H1 (cell line): ENCODE measurements at regions not wholly inside any gene's neighbourhood (a gene's known extent, or its start where the extent isn't known, plus 50 kb on each side); places are given as distances from the start of the nearest gene placed in this dataset.
A peak's percentile ranks its signal among the peaks of the same experiment; 100 is the strongest.

Source experiments
- CTCF ChIA-PET: fragments of 300-600 bp; sonication (Branson Sonifier 250); formaldehyde crosslinking; loops from one replicate; lab custom pipeline; 2021; ENCODE audit not compliant: partially characterized antibody; lab: Charles Lee
- POLR2A ChIA-PET: fragments of 300-600 bp; sonication (Branson Sonifier 250); formaldehyde crosslinking; loops from one replicate; lab custom pipeline; 2021; ENCODE audit warnings: inconsistent platforms; ENCODE audit not compliant: partially characterized antibody; lab: Charles Lee
- DNase-seq, 2 experiments: peaks; one replicate each; pipeline versions ENCODE4 v3.0.0 to v3.0.0-alpha.2; 2010 to 2022; ENCODE audit warnings: low spot score in 2 of 2, low read depth in 1 of 2, mixed read lengths in 1 of 2
- FAIRE-seq: peaks from 2 replicates; lab custom pipeline; 2011; peaks lifted over from hg19 to GRCh38; lab: Jason Lieb, UNC
- H2AFZ ChIP-seq: 2 replicates; pipeline ENCODE4 v1.8.1; 2012; ENCODE audit warnings: low read length, inconsistent platforms
- H2AK5ac ChIP-seq: 2 replicates; pipeline ENCODE4 v1.6.1; 2013; ENCODE audit warnings: low read depth, low read length
- H2BK120ac ChIP-seq: replicated peaks from 2 replicates; pipeline ENCODE3; 2013; ENCODE audit warnings: low read depth, low read length, inconsistent platforms
- H2BK12ac ChIP-seq: 2 replicates; pipeline ENCODE4 v1.6.1; 2013; ENCODE audit warnings: low read depth, low read length
- H2BK15ac ChIP-seq: 2 replicates; pipeline ENCODE4 v1.6.1; 2013; ENCODE audit warnings: low read length
- H2BK20ac ChIP-seq: 2 replicates; pipeline ENCODE4 v1.6.1; 2013; ENCODE audit warnings: low read length
- H2BK5ac ChIP-seq: 2 replicates; pipeline ENCODE4 v1.6.1; 2013; ENCODE audit warnings: low read depth, low read length
- H3K14ac ChIP-seq: 2 replicates; pipeline ENCODE4 v1.6.1; 2013; ENCODE audit warnings: inconsistent platforms; ENCODE audit not compliant: insufficient read length
- H3K18ac ChIP-seq: 2 replicates; pipeline ENCODE4 v1.6.1; 2013; ENCODE audit warnings: low read length; ENCODE audit errors: extremely low read depth
- H3K23ac ChIP-seq: 2 replicates; pipeline ENCODE4 v1.6.1; 2013; ENCODE audit warnings: inconsistent platforms; ENCODE audit not compliant: insufficient read length
- H3K23me2 ChIP-seq: 2 replicates; pipeline ENCODE4 v1.6.1; 2013; ENCODE audit warnings: low read depth, low read length
- H3K27ac ChIP-seq: 2 replicates; pipeline ENCODE4 v1.6.1; 2011; ENCODE audit warnings: low read depth, low read length, inconsistent platforms
- H3K27me3 ChIP-seq, 4 experiments: replicated peaks in 1 of 4; 1 replicate in 1 of 4; 2 replicates in 3 of 4; pipeline versions ENCODE4 v1.6.1 to v1.8.1; 2011 to 2013; ENCODE audit warnings: low read length in 3 of 4, mild to moderate bottlenecking in 3 of 4, inconsistent platforms in 2 of 4, mixed read lengths in 2 of 4, moderate library complexity in 1 of 4; ENCODE audit not compliant: control insufficient read depth in 3 of 4, insufficient read depth in 3 of 4; ENCODE audit errors: extremely low read depth in 1 of 4
- H3K36me3 ChIP-seq, 4 experiments: 2 replicates each; pipeline versions ENCODE4 v1.6.1 to v1.8.1; 2011 to 2013; ENCODE audit warnings: mild to moderate bottlenecking in 4 of 4, low read length in 3 of 4, moderate library complexity in 2 of 4, control low read depth in 1 of 4, inconsistent platforms in 1 of 4; ENCODE audit not compliant: insufficient read depth in 4 of 4, control insufficient read depth in 2 of 4
- H3K4ac ChIP-seq: replicated peaks from 2 replicates; pipeline ENCODE3; 2013; ENCODE audit warnings: low read length, low read depth, mixed read lengths, inconsistent platforms; ENCODE audit not compliant: insufficient read length
- H3K4me1 ChIP-seq, 4 experiments: replicated peaks in 1 of 4; 1 replicate in 1 of 4; 2 replicates in 3 of 4; pipeline versions ENCODE4 v1.6.1 to v1.8.1; 2011 to 2013; ENCODE audit warnings: low read length in 3 of 4, inconsistent platforms in 2 of 4, mixed read lengths in 1 of 4; ENCODE audit not compliant: insufficient read depth in 4 of 4, control insufficient read depth in 3 of 4
- H3K4me2 ChIP-seq, 2 experiments: 2 replicates each; pipeline versions ENCODE4 v1.6.1 to v1.8.1; 2011 to 2013; ENCODE audit warnings: low read depth in 2 of 2, low read length in 2 of 2, control low read depth in 1 of 2, inconsistent platforms in 1 of 2, mild to moderate bottlenecking in 1 of 2; ENCODE audit not compliant: insufficient read depth in 1 of 2
- H3K4me3 ChIP-seq, 4 experiments: fragments of 200-600, 300-600 bp in 1 of 4; sonication (generic), shearing (Covaris generic), sonication (Bioruptor Twin) in 1 of 4; 2 replicates each; pipeline versions ENCODE4 v1.5.1 to v1.8.1; 2011 to 2016; ENCODE audit warnings: low read length in 4 of 4, low read depth in 3 of 4, control low read depth in 2 of 4, inconsistent platforms in 2 of 4, mild to moderate bottlenecking in 2 of 4, mixed read lengths in 1 of 4, moderate library complexity in 1 of 4; ENCODE audit not compliant: insufficient read depth in 2 of 4; ENCODE audit errors: extremely low read depth in 1 of 4
- H3K56ac ChIP-seq: replicated peaks from 2 replicates; pipeline ENCODE3; 2013; ENCODE audit warnings: low read depth, mild to moderate bottlenecking, mixed read lengths, low read length, inconsistent platforms; ENCODE audit not compliant: insufficient read length
- H3K79me1 ChIP-seq: 2 replicates; pipeline ENCODE4 v1.6.1; 2013; ENCODE audit warnings: low read depth, low read length, control low read depth
- H3K79me2 ChIP-seq, 2 experiments: 2 replicates each; pipeline versions ENCODE4 v1.6.1 to v1.8.1; 2012 to 2013; ENCODE audit warnings: low read length in 2 of 2, mild to moderate bottlenecking in 2 of 2, inconsistent platforms in 1 of 2; ENCODE audit not compliant: insufficient read depth in 2 of 2, control insufficient read depth in 1 of 2
- H3K9ac ChIP-seq, 4 experiments: replicated peaks in 1 of 4; 1 replicate in 1 of 4; 2 replicates in 3 of 4; pipeline versions ENCODE4 v1.6.1 to v1.8.1; 2011 to 2013; ENCODE audit warnings: low read depth in 3 of 4, low read length in 3 of 4, control low read depth in 2 of 4, mild to moderate bottlenecking in 2 of 4, moderate library complexity in 2 of 4, inconsistent platforms in 1 of 4; ENCODE audit errors: extremely low read depth in 1 of 4
- H3K9me3 ChIP-seq, 2 experiments: 2 replicates each; pipeline versions ENCODE4 v1.6.1 to v1.8.1; 2012 to 2013; ENCODE audit warnings: mild to moderate bottlenecking in 2 of 2, moderate library complexity in 2 of 2, control low read depth in 1 of 2, inconsistent platforms in 1 of 2, low read depth in 1 of 2, low read length in 1 of 2, mixed read lengths in 1 of 2; ENCODE audit not compliant: insufficient read depth in 2 of 2
- H4K20me1 ChIP-seq, 2 experiments: replicated peaks in 1 of 2; 2 replicates each; pipeline versions ENCODE3 to v1.8.1; 2011 to 2013; ENCODE audit warnings: inconsistent platforms in 2 of 2, low read length in 2 of 2, mild to moderate bottlenecking in 1 of 2; ENCODE audit not compliant: insufficient read depth in 2 of 2, control insufficient read depth in 1 of 2
- H4K5ac ChIP-seq: 2 replicates; pipeline ENCODE4 v1.6.1; 2013; ENCODE audit warnings: low read length, low read depth, mixed read lengths, inconsistent platforms; ENCODE audit not compliant: insufficient read length
- H4K8ac ChIP-seq: 2 replicates; pipeline ENCODE4 v1.8.0; 2013; ENCODE audit warnings: mild to moderate bottlenecking, moderate library complexity, low read length, inconsistent platforms; ENCODE audit not compliant: insufficient read depth; ENCODE audit errors: extremely low read depth
- H4K91ac ChIP-seq: replicated peaks from 2 replicates; pipeline ENCODE3; 2013; ENCODE audit warnings: low read length, mixed read lengths, inconsistent platforms; ENCODE audit not compliant: insufficient read length
- BCL11A ChIP-seq, 2 experiments: IDR thresholded peaks; one replicate each; pipeline ENCODE4 v1.6.1; 2011; ENCODE audit warnings: low read depth in 2 of 2, low read length in 2 of 2, mild to moderate bottlenecking in 2 of 2
- MAFK ChIP-seq: IDR thresholded peaks from 2 replicates; pipeline ENCODE4 v1.6.1; 2012; ENCODE audit warnings: low read depth, mild to moderate bottlenecking, improper control_type of control experiment, low read length
- WGBS, 2 experiments: shearing (Covaris generic) in 1 of 2; methylation state at CpG; one replicate each; pipeline versions ENCODE4 v1.1.6 to v1.1.7; 2013 to 2015; ENCODE audit warnings: low lambda C conversion rate in 2 of 2, mixed read lengths in 2 of 2, inconsistent platforms in 1 of 2, low coverage in 1 of 2, missing lambda C conversion rate in 1 of 2; ENCODE audit not compliant: insufficient replicate concordance in 2 of 2, insufficient coverage in 1 of 2, insufficient read length in 1 of 2; ENCODE audit errors: extremely low coverage in 1 of 2, missing lambda C conversion rate in 1 of 2; 5-methylcytosine and 5-hydroxymethylcytosine counted together
- TF ChIP-seq, protein P1 (sequence below): IDR thresholded peaks from 2 replicates; pipeline ENCODE4 v1.6.1; 2011; ENCODE audit warnings: low read length, improper control_type of control experiment

DNA sequence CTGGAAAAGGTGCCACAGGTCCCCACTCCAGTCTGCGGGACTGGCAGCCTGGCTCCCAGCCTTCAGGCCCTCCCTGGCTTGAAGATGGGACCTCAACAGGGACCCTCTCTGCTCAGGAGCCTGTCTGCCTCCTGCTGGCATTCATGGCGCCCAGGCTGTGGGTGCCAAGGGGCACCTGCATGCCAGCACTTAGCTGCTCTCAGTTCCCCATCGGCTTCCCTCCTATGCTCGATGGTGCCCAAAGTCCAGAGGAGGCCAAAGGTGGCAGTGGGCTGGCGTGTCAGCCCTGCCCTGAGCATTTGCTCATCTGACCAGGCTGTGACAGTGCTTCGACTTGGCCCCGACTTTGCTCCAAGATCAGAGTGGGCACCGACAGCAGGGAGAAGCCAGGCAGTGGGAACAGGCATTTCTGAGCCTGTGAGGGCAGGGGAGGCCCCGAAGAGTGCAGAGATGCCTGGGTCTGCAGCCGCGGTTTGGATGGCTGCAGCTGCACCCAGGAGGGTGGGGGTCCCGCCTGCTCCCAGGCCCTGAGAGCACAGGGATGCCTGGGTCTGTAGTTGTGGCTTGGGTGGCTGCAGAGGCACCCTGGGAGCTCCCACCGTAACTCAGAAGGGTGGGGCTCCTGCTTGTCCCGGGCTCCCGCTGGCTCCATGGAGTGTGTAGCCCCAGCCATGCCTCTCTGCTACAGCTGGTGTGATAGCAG lies 463.6 kb downstream of the TBC1D22A start:
- no peak overlapping the region for H3K4ac ChIP-seq
- H3K4me2 ChIP-seq, result no peak overlapping the region
- TF ChIP-seq MAFK, result no peak
- TF ChIP-seq BCL11A (IDR thresholded peaks at IDR 0.05; ENCODE audit: low read depth in 2 of 2, low read length in 2 of 2), result no peak
- TF ChIP-seq, protein P1, sequence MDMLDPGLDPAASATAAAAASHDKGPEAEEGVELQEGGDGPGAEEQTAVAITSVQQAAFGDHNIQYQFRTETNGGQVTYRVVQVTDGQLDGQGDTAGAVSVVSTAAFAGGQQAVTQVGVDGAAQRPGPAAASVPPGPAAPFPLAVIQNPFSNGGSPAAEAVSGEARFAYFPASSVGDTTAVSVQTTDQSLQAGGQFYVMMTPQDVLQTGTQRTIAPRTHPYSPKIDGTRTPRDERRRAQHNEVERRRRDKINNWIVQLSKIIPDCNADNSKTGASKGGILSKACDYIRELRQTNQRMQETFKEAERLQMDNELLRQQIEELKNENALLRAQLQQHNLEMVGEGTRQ, result no peak
- TF ChIP-seq, all 59 proteins: peak for 0
- H3K56ac ChIP-seq, result no peak overlapping the region
- H2BK5ac ChIP-seq, result no peak overlapping the region
- no peak overlapping the region for H2BK15ac ChIP-seq
- no peaks in the 10 kb centered on the region for H3K79me2 ChIP-seq
- FAIRE-seq (no peak), DNase-seq (peak in 1 of 2 experiments; percentile 2)
- no peaks in the 10 kb centered on the region for H3K36me3 ChIP-seq
- H3K18ac ChIP-seq, result no peak overlapping the region
- no peak overlapping the region for H3K4me3 ChIP-seq
- H2BK12ac ChIP-seq, result no peak overlapping the region
- H4K5ac ChIP-seq, result no peak overlapping the region
- H2BK20ac ChIP-seq, result no peak overlapping the region
- WGBS, 2 experiments, result 79% methylated on average over 15 of the region's 15 CpGs; no CpG with 5 or more reads in 1 of the 2 experiments
- H3K79me1 ChIP-seq, result no peaks in the 10 kb centered on the region
- no peak overlapping the region for H4K8ac ChIP-seq
- H3K27me3 ChIP-seq, result no peaks in the 10 kb centered on the region
- no peaks in the 10 kb centered on the region for H3K23me2 ChIP-seq
- H3K27ac ChIP-seq, result no peak overlapping the region
- no peak overlapping the region for H3K23ac ChIP-seq
- ChIA-PET CTCF (interaction anchor here (1.1 kb wide), 1 partner anchor 12 kb away, joined by 3 read pairs; no protein-coding TSS in a partner anchor), POLR2A (no interaction called here)
- no peaks in the 10 kb centered on the region for H4K20me1 ChIP-seq
- H2AFZ ChIP-seq, result no peak overlapping the region
- H3K4me1 ChIP-seq, result no peaks in the 10 kb centered on the region
- no peak overlapping the region for H2AK5ac ChIP-seq
- no peak overlapping the region for H4K91ac ChIP-seq
- no peak overlapping the region for H2BK120ac ChIP-seq
- no peak overlapping the region for H3K14ac ChIP-seq
- no peak overlapping the region for H3K9ac ChIP-seq
- peaks cover 59 to 64% of the 10 kb centered on the region in 2 experiments for H3K9me3 ChIP-seq
